Stimulated activated CD8-positive, alpha-beta memory T cell treated with anti-CD3 and anti-CD28 coated beads, Interleukin-7, amount 100 ng/mL, for 4 hours (primary cell): ENCODE measurements at regions not wholly inside any gene's neighbourhood (a gene's known extent, or its start where the extent isn't known, plus 50 kb on each side); places are given as distances from the start of the nearest gene placed in this dataset.

Source experiments
- DNase-seq, 2 donors: peaks; one replicate each; pipeline ENCODE4 v3.0.0-alpha.2; 2020; ENCODE audit warnings: low read depth in 2 of 2

GRCh38 chr14:97850466-97850865 lies 1053.3 kb downstream of the VRK1 start:
- DNase-seq = no peak

- DNase-seq = no peak
These were observed 1053.7 kb downstream of the VRK1 start for GRCh38 chr14:97850886-97851285.

DNA sequence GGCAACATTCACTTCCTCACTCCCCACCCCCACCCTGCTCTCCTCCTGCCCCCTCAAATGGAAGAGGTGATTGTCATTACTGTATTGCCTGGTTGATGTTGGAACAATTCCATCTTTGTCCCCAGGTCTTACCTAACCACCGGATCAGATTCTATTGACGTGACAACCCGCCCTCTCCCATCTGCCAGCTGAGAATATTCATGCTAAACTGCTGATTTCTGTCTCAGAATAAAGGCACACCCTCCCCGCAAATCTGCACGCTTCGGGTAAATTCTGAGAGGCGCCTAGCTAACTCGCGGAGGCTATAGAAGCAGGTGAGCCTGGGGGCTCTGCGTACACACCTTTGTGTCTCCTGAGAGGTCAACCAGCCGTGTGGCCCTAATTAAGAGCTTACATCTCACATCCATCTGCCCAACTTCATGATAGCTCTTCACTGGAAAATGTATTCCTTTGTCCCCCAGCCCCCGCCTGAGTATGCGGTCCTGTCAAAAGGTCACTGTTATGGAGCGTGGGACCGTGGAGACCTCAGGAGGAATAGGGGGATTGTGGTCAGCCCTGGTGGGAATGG lies 1054.3 kb downstream of the VRK1 start:
- no peak for DNase-seq

DNA sequence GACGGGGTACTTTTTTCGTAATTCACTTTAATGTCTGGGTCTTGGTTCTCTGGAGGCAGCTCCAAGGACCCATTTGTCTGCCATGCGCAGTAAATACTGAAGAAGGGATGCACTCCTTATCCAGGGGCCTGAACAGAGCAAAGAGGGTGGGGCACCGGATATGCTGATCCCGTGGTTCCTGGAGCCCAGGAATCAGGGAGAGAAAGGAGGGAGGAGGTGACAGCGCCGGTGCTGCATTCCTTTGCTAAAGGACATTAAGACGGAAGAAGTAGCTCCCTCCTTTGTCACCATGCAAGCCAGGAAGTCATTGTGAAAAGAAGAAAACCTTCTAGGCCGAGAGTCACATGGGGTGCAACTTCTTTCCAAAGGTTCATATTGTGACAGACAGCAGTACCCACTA lies 1057.7 kb downstream of the VRK1 start:
- DNase-seq = no peak

DNA sequence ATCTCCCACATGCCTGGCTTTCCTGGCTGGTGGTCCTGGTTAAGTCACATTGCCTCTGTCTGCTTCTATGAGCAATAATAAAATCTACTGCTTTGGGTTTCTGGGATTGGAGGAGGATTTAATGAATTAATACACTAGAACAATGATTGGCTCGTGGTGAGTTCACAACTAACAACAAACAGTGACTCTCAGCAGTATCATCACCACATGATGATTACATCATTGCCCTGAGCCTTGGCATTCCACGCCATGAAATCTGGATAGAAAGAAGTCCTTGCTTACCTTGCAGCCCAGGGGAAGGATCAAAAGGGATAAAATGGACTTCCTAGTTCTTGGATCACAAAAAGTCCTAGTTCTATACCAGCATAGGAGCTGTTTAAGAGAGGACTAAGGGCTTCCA lies 1069.0 kb downstream of the VRK1 start:
- no peak for DNase-seq

- no peak for DNase-seq
These were observed 1069.5 kb downstream of the VRK1 start for GRCh38 chr14:97866664-97867063.

GRCh38 chr14:97873291-97873690 lies 1076.1 kb downstream of the VRK1 start:
- no peak for DNase-seq

GRCh38 chr14:97874394-97874793 lies 1077.2 kb downstream of the VRK1 start:
- DNase-seq = no peak

GRCh38 chr14:97878206-97878605 lies 1081.0 kb downstream of the VRK1 start:
- no peak for DNase-seq

GRCh38 chr14:97878727-97879126 lies 1081.5 kb downstream of the VRK1 start:
- no peak for DNase-seq

DNA sequence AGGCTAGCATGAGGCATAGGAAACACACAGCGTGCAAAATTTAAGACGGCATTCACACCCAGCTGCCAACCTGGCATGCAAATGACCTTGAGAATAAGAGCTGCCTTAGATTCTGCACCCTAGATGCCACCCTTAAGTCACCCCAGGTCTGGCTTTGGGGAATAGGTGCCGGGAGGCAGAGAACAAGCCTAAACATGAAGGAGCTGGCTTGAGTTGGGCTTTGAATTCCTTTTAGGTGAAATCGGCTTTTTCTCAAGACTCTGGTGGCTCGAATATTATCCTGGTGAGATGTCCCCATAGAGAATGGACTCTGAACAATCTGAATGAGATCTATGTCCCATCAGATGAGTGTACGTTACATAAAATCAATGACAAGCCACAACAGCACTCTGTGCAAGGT lies 1090.5 kb downstream of the VRK1 start:
- DNase-seq = no peak

DNA sequence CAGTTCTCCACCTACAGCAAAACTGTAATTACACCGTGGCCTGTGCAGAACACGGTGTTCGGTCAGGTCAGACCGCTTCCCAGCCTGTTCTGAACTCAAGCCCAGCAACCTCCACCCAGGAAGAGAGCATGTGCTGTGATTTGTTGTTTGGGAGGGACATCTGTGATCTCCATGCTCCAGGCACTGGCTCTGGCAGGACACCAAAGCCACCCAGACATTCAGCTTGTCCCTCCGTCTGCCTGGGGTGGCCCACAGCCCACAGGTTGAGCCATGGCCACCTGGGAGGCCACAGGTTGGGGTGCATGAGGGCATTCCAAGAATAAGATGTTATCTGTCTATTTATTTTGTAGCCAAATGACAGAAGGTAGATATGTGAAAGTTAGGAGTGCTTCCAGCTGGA lies 1091.1 kb downstream of the VRK1 start:
- no peak for DNase-seq

GRCh38 chr14:97891515-97891914 lies 1094.3 kb downstream of the VRK1 start:
- DNase-seq = no peak

DNA sequence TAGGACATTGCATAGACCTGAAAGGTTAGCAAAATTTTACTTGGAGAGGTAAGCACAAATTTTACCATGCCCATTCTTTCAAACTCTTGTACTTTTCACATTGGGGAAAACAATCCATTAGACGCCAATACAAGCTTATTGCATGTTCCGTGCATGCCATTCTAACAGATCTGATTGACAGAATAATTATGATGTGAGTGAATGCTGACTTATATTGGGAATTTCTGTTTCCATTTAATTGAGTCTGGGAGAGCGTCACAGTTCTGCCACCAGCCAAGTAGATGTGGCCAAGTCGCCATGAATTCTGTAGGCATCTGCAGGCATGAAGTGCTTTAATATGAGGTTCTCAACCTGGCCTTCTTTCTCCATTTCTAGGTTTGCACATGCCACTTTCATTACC lies 1097.4 kb downstream of the VRK1 start:
- DNase-seq = no peak

DNA sequence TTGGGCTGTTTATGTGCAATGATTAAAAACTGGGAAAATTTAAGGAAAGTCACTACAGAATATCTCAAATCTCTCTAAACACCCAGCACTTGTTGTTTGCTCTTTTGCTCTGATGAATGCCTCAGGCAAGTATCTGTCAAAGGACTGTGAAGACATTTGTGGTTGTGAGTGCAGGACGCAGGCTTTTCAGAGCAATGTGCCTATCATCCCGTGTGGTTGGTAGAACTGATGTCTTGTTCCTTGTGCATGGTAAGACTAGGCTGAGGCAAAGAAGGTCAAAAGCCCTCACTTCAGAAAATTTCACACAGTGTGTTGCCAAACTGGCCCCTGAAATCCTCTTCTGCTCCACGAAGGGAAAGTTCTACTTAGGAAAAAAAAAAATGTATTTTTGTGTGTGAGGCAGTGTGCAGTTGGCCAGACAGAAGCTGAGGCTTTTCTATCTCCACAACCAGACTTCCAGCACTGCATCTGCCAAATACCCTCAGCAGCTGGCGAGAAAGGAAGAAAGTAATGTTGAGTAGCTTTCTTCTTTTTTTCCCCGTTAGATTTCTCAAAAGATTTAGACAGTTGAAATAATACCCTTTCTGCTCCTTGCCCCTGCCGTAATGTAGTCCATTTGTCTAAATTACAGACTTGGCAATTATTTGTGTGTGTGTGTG lies 1103.1 kb downstream of the VRK1 start:
- DNase-seq = no peak

DNA sequence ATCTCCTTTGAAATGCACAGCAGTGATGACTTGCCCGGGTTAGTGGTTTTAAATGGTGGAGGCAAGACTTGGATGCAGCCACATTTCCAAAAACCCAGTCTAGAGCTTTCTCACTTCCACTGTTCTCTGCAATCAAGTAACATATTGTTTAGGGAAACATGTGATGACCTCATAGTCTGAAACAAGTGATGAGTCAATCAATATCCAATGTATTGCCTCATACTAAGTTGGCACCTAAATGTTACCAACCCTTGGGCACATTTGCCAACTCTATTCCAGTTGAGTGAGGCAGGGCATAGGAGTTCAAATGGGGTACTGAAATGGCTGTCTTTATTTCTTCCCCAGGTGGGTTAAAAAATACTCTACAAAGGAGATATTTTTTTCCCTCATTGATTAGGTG lies 1105.4 kb downstream of the VRK1 start:
- DNase-seq = no peak

GRCh38 chr14:97903821-97904220 lies 1106.6 kb downstream of the VRK1 start:
- no peak for DNase-seq

DNA sequence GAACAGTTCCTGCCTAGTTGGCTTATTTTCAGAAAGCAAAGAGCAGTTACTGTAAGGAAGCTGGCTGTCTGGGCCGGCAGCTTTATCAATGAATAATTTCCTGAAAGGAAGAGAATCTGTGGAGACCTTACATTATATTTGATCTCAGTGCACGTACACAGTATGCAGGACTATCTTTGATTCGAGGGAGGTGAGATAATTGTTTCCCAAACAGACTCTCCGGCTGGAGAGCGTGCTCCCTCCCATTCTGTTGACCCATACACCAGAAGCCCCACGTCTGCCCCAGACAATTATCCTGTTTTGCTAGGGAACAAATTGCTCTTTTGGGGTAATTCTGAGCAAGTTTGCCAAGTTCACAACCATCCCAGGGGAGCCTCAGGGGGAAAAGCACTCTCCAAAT lies 1115.0 kb downstream of the VRK1 start:
- no peak for DNase-seq

- DNase-seq = no peak
These were observed 1118.9 kb downstream of the VRK1 start for GRCh38 chr14:97916100-97916499.

DNA sequence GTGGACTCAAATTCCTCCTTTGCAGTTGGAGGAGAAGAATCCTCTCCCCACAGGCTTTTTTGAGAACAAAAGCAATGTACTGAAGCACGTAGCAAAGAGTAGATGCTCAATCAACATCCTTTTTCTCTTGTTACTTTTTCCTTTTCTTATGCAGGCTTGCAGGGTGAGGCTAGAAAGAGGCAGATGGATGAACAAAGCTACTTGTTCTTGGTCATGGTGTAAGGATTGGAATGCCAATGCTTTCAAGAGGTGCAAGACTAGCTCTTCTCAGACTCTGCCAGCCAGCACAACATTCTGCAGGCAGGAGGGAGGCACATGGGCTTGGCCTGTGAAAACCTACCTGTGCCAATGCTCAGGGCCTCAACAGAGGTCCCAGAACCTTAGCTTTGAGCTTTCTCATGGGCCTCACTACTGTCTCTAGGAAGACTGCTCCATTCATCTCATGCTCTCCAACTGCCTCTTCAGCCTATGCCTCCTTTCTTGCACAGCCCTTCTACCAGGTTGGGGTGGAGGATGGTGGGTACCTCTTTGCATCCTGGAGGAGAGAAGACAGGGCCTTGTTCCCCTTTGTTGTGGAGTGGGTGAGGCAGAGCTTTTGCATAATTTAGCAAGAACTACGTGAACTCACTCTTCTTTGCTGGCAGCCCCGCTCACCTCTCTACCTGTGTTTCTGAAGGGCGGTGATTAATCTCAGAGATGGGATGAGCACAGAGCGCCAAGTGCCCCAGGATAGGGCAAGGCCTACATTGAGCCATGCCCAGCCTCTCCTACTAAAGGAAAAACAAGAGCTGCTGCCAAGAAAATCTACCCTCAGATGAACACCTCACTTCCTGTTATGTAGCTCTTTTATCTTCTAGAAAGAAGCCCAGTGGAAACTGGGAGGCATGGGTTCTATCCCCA lies 1119.7 kb downstream of the VRK1 start:
- DNase-seq = no peak

DNA sequence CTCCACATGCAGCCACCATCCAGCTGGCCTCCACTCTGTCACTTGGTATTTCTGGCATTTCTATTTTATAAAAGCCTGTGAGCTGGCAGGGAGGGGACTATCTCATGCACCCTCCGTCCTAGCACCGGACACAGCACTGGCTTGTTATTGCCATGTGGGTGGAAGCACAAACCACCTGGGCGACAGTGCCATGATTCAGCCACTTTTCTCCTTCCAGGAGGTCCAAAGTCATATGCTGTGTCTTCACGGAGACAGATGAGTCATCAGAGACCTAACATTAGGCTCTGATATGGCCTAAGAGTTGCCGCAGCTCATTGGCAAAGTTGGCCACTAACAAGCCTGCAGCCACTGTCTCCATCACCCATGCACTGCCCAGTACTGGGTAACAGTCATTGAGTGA lies 1123.0 kb downstream of the VRK1 start:
- DNase-seq = no peak

DNA sequence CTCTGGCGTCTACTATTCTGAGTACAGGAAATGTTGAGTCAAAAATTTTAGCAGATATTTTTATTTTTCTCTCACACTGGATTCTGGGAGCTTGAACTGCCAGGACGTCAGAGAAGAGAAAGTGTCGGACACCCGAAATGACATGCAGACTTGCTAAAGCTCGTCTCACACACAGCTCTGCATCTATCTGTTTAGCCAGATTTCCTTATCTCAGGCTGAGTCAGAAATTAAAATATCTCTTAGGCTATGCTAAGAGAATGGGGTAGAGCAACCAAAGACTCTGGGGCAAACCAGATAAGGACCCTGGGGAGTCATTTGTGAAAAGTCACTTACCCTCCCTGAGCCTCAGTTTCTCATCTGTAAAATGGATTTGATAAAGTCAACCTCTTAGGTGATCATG lies 1124.1 kb downstream of the VRK1 start:
- DNase-seq = no peak
